Large intestine (tissue), 3 donors: ENCODE measurements at regions not wholly inside any gene's neighbourhood (a gene's known extent, or its start where the extent isn't known, plus 50 kb on each side); places are given as distances from the start of the nearest gene placed in this dataset.

Source experiments
- DNase-seq, 2 donors: peaks; one replicate each; pipeline versions ENCODE4 v3.0.0 to v3.0.0-alpha.2; 2013
- H3K27ac ChIP-seq: one replicate; pipeline ENCODE4 v1.5.1; 2013; ENCODE audit warnings: low read length
- H3K27me3 ChIP-seq: 2 replicates; pipeline ENCODE4 v1.6.1; 2013; ENCODE audit warnings: low read length; ENCODE audit not compliant: control insufficient read depth, insufficient read depth
- H3K36me3 ChIP-seq: 2 replicates; pipeline ENCODE4 v1.6.1; 2013; ENCODE audit warnings: low read length; ENCODE audit not compliant: control insufficient read depth, insufficient read depth
- H3K4me1 ChIP-seq: one replicate; pipeline ENCODE4 v1.6.1; 2013; ENCODE audit warnings: low read length; ENCODE audit not compliant: control insufficient read depth, insufficient read depth
- H3K4me3 ChIP-seq: one replicate; pipeline ENCODE4 v1.5.1; 2013; ENCODE audit warnings: low read length
- H3K9me3 ChIP-seq: one replicate; pipeline ENCODE4 v1.6.1; 2013; ENCODE audit warnings: mild to moderate bottlenecking, low read depth, low read length, moderate library complexity; ENCODE audit not compliant: control insufficient read depth
- WGBS: methylation state at CpG from one replicate; pipeline ENCODE4 v1.1.5; 2013; ENCODE audit warnings: low lambda C conversion rate; ENCODE audit not compliant: insufficient coverage; 5-methylcytosine and 5-hydroxymethylcytosine counted together

GRCh38 chr5:97538912-97539311, 355.9 kb upstream of the RIOK2 start:
- WGBS: no CpG with 5 or more reads among the region's 2 CpGs
- peaks cover 7% of the 10 kb centered on the region for H3K9me3 ChIP-seq
- peaks cover 2% of the 10 kb centered on the region for H3K4me1 ChIP-seq
- no peaks in the 10 kb centered on the region for H3K36me3 ChIP-seq
- H3K4me3 ChIP-seq: no peak overlapping the region
- H3K27ac ChIP-seq: no peak overlapping the region
- no peaks in the 10 kb centered on the region for H3K27me3 ChIP-seq
- DNase-seq: no peak

- Histone ChIP-seq H3K4me3 (no peak overlapping the region), H3K36me3 (no peaks in the 10 kb centered on the region), H3K9me3 (peaks cover 7% of the 10 kb centered on the region), H3K27ac (no peak overlapping the region), H3K4me1 (peaks cover 6% of the 10 kb centered on the region), H3K27me3 (no peaks in the 10 kb centered on the region)
- no CpG with 5 or more reads among the region's 20 CpGs for WGBS
- DNase-seq: no peak
Measured at GRCh38 chr5:97541864-97542263, 358.8 kb upstream of the RIOK2 start.

- no CpG with 5 or more reads among the region's 1 CpG for WGBS
- no peak for DNase-seq
- Histone ChIP-seq H3K27me3 (no peaks in the 10 kb centered on the region), H3K27ac (no peak overlapping the region), H3K4me1 (peaks cover 10% of the 10 kb centered on the region), H3K36me3 (no peaks in the 10 kb centered on the region), H3K9me3 (peaks cover 7% of the 10 kb centered on the region), H3K4me3 (no peak overlapping the region)
Measured at GRCh38 chr5:97542469-97542868, 359.4 kb upstream of the RIOK2 start.

GRCh38 chr5:97543166-97543565, 360.1 kb upstream of the RIOK2 start:
- WGBS: 100% methylated on average over 2 of the region's 4 CpGs
- Histone ChIP-seq H3K27ac (no peak overlapping the region), H3K4me3 (no peak overlapping the region), H3K27me3 (no peaks in the 10 kb centered on the region), H3K4me1 (peaks cover 14% of the 10 kb centered on the region), H3K9me3 (peaks cover 7% of the 10 kb centered on the region), H3K36me3 (no peaks in the 10 kb centered on the region)
- no peak for DNase-seq

- H3K27me3 ChIP-seq: no peaks in the 10 kb centered on the region
- H3K36me3 ChIP-seq: no peaks in the 10 kb centered on the region
- H3K4me1 ChIP-seq: peaks cover 24% of the 10 kb centered on the region
- H3K9me3 ChIP-seq: peaks cover 7% of the 10 kb centered on the region
- no peak overlapping the region for H3K27ac ChIP-seq
- H3K4me3 ChIP-seq: no peak overlapping the region
- DNase-seq: peak in 1 of 2 donors; percentile 51
- 20% methylated on average over 2 of the region's 3 CpGs for WGBS
Measured at GRCh38 chr5:97544240-97544639, 361.2 kb upstream of the RIOK2 start.

GRCh38 chr5:97544678-97545077, 361.6 kb upstream of the RIOK2 start:
- Histone ChIP-seq H3K27me3 (no peaks in the 10 kb centered on the region), H3K4me1 (peaks cover 25% of the 10 kb centered on the region), H3K27ac (no peak overlapping the region), H3K4me3 (no peak overlapping the region), H3K36me3 (no peaks in the 10 kb centered on the region), H3K9me3 (peaks cover 7% of the 10 kb centered on the region)
- 58% methylated on average over 2 of the region's 5 CpGs for WGBS
- DNase-seq: no peak

GRCh38 chr5:97545446-97545845, 362.4 kb upstream of the RIOK2 start:
- Histone ChIP-seq H3K36me3 (no peaks in the 10 kb centered on the region), H3K9me3 (peaks cover 7% of the 10 kb centered on the region), H3K27ac (no peak overlapping the region), H3K4me3 (no peak overlapping the region), H3K27me3 (no peaks in the 10 kb centered on the region), H3K4me1 (peaks cover 25% of the 10 kb centered on the region)
- no peak for DNase-seq

- Histone ChIP-seq H3K36me3 (no peaks in the 10 kb centered on the region), H3K9me3 (peaks cover 7% of the 10 kb centered on the region), H3K27ac (no peak overlapping the region), H3K27me3 (no peaks in the 10 kb centered on the region), H3K4me1 (peaks cover 25% of the 10 kb centered on the region), H3K4me3 (no peak overlapping the region)
- 63% methylated on average over 1 of the region's 2 CpGs for WGBS
- DNase-seq: no peak
Measured at GRCh38 chr5:97545886-97546535, 363.0 kb upstream of the RIOK2 start.

GRCh38 chr5:97547430-97547829, 364.4 kb upstream of the RIOK2 start:
- no CpG with 5 or more reads among the region's 2 CpGs for WGBS
- no peaks in the 10 kb centered on the region for H3K9me3 ChIP-seq
- no peak overlapping the region for H3K4me3 ChIP-seq
- H3K36me3 ChIP-seq: no peaks in the 10 kb centered on the region
- H3K4me1 ChIP-seq: peaks cover 25% of the 10 kb centered on the region
- H3K27ac ChIP-seq: no peak overlapping the region
- no peaks in the 10 kb centered on the region for H3K27me3 ChIP-seq
- no peak for DNase-seq

- H3K4me3 ChIP-seq: no peak overlapping the region
- peak overlapping the region; percentile 91 for H3K27ac ChIP-seq
- peak; percentile 65 to 86 for DNase-seq
- no peaks in the 10 kb centered on the region for H3K36me3 ChIP-seq
- H3K27me3 ChIP-seq: no peaks in the 10 kb centered on the region
- peaks cover 25% of the 10 kb centered on the region for H3K4me1 ChIP-seq
- WGBS: no CpG with 5 or more reads among the region's 1 CpG
- H3K9me3 ChIP-seq: no peaks in the 10 kb centered on the region
Measured at GRCh38 chr5:97547999-97548738, 365.1 kb upstream of the RIOK2 start.

- H3K36me3 ChIP-seq: no peaks in the 10 kb centered on the region
- H3K27me3 ChIP-seq: no peaks in the 10 kb centered on the region
- DNase-seq: peak in 1 of 2 donors; percentile 59
- no peak overlapping the region for H3K4me3 ChIP-seq
- peak overlapping the region; percentile 91 for H3K27ac ChIP-seq
- peaks cover 25% of the 10 kb centered on the region for H3K4me1 ChIP-seq
- no peaks in the 10 kb centered on the region for H3K9me3 ChIP-seq
Measured at GRCh38 chr5:97548739-97549080, 365.7 kb upstream of the RIOK2 start.
